SK-N-SH (cell line): ENCODE measurements at regions not wholly inside any gene's neighbourhood (a gene's known extent, or its start where the extent isn't known, plus 50 kb on each side); places are given as distances from the start of the nearest gene placed in this dataset.

ENCODE experiments used
- CTCF ChIP-seq: fragments of 200-600 bp; sonication (generic); IDR thresholded peaks from 2 replicates; pipeline ENCODE4 v1.6.1; 2017; ENCODE audit warnings: antibody characterized with exemption, mild to moderate bottlenecking, moderate library complexity
- EZH2phosphoT487 ChIP-seq: fragments of 200-600 bp; sonication (generic); IDR thresholded peaks from 2 replicates; pipeline ENCODE4 v1.6.1; 2017; ENCODE audit warnings: low read depth, mixed run types, mild to moderate bottlenecking, antibody characterized with exemption, moderate library complexity, borderline replicate concordance
- FOXM1 ChIP-seq: IDR thresholded peaks from 2 replicates; pipeline ENCODE4 v1.4.0; 2012; ENCODE audit warnings: low read depth, mild to moderate bottlenecking
- IRF3 ChIP-seq: fragments of 150-350 bp; IDR thresholded peaks from 2 replicates; pipeline ENCODE4 v1.6.1; 2016; ENCODE audit warnings: mild to moderate bottlenecking, low read depth, low read length
- MAX ChIP-seq: IDR thresholded peaks from 2 replicates; pipeline ENCODE4 v1.4.0; 2012; ENCODE audit warnings: low read depth
- MXI1 ChIP-seq: IDR thresholded peaks from 2 replicates; pipeline ENCODE4 v1.6.1; 2012; ENCODE audit warnings: mild to moderate bottlenecking, low read depth, low read length, improper control_type of control experiment
- POLR2AphosphoS5 ChIP-seq: IDR thresholded peaks from 2 replicates; pipeline ENCODE4 v1.6.1; 2012; ENCODE audit warnings: low read depth, low read length
- RAD21 ChIP-seq: IDR thresholded peaks from 2 replicates; pipeline ENCODE4 v1.6.1; 2012; ENCODE audit warnings: mild to moderate bottlenecking, low read length
- SIN3A ChIP-seq: IDR thresholded peaks from 2 replicates; pipeline ENCODE4 v1.6.1; 2012; ENCODE audit warnings: low read depth, mild to moderate bottlenecking, low read length, moderate library complexity, borderline replicate concordance
- TEAD4 ChIP-seq: IDR thresholded peaks from 2 replicates; pipeline ENCODE4 v1.4.0; 2012; ENCODE audit warnings: mild to moderate bottlenecking, borderline replicate concordance; ENCODE audit not compliant: insufficient read depth
- USF2 ChIP-seq: fragments of 150-350 bp; IDR thresholded peaks from 2 replicates; pipeline ENCODE4 v1.6.1; 2017; ENCODE audit warnings: antibody characterized with exemption, low read length, low read depth, borderline replicate concordance
- ZBTB33 ChIP-seq: IDR thresholded peaks from 2 replicates; pipeline ENCODE4 v1.4.0; 2012; ENCODE audit warnings: low read depth, borderline replicate concordance

GRCh38 chr4:165757451-165757850, 115.6 kb upstream of the TLL1 start:
- no peak for TF ChIP-seq EZH2phosphoT487
- no peak for TF ChIP-seq CTCF
- TF ChIP-seq FOXM1 = no peak
- TF ChIP-seq SIN3A = no peak
- no peak for TF ChIP-seq MAX
- no peak for TF ChIP-seq MXI1
- TF ChIP-seq RAD21 = no peak
- no peak for TF ChIP-seq POLR2AphosphoS5
- no peak for TF ChIP-seq ZBTB33
- TF ChIP-seq IRF3 = no peak
- TF ChIP-seq TEAD4 = no peak
- no peak for TF ChIP-seq USF2
